BE2C (cell line): ENCODE measurements at regions not wholly inside any gene's neighbourhood (a gene's known extent, or its start where the extent isn't known, plus 50 kb on each side); places are given as distances from the start of the nearest gene placed in this dataset.

ENCODE experiments used
- DNase-seq: peaks from one replicate; pipeline ENCODE4 v3.0.0-alpha.2; 2020
- H3K27me3 ChIP-seq: fragments of 250-450 bp; sonication (Bioruptor Pico); 2 replicates; pipeline ENCODE4 v1.5.1; 2020; ENCODE audit warnings: mild to moderate bottlenecking
- H3K36me3 ChIP-seq: fragments of 250-450 bp; sonication (Bioruptor Pico); 2 replicates; pipeline ENCODE4 v1.5.1; 2020; ENCODE audit warnings: mild to moderate bottlenecking
- H3K4me1 ChIP-seq: fragments of 250-450 bp; sonication (Bioruptor Pico); 2 replicates; pipeline ENCODE4 v1.5.1; 2020
- H3K4me3 ChIP-seq: 2 replicates; pipeline ENCODE4 v1.5.1; 2011; ENCODE audit warnings: low read depth, low read length
- H3K9me3 ChIP-seq: fragments of 250-450 bp; sonication (Bioruptor Pico); 2 replicates; pipeline ENCODE4 v1.5.1; 2020
- CTCF ChIP-seq: IDR thresholded peaks from 2 replicates; pipeline ENCODE4 v1.5.1; 2012; ENCODE audit warnings: mild to moderate bottlenecking, low read depth, low read length

GRCh38 chr6:21868226-21868625 is 274.7 kb downstream of the SOX4 start:
- H3K27me3 ChIP-seq, result no peaks in the 10 kb centered on the region
- no peak overlapping the region for H3K4me3 ChIP-seq
- no peaks in the 10 kb centered on the region for H3K4me1 ChIP-seq
- DNase-seq, result no peak
- TF ChIP-seq CTCF, result no peak
- H3K36me3 ChIP-seq, result no peaks in the 10 kb centered on the region
- H3K9me3 ChIP-seq, result no peaks in the 10 kb centered on the region

DNA sequence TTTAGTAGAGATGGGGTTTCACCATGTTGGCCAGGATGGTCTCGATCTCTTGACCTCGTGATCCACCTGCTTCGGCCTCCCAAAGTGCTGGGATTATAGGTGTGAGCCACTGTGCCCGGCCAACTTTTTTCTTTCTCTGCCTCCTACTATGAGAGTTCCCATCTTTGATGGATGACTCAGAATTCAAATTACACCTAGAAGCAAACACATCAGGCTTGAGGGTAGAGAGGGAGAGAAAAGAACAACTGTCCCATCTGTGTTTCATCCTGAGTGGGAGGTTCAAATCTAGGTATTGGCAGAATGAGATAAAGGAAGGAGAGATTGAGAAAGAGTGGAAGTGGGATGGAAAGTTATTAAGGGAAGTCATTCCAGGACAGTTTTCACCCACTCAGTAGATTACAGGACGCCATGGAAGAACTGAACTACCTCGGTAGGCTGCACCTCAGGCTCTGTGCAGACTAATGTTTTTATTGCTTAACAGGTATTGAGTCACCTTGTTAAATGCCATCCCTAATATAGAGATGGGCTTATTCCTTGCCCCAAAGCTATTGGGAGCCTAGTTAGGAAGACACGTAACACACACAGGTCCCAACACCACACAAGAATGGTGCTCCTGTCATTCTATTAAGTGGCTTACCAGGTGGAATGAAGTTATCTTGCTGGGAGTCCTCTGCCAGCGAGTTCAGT is 275.7 kb downstream of the SOX4 start:
- Histone ChIP-seq H3K4me3 (no peak overlapping the region), H3K27me3 (no peaks in the 10 kb centered on the region), H3K36me3 (no peaks in the 10 kb centered on the region), H3K4me1 (no peaks in the 10 kb centered on the region), H3K9me3 (no peaks in the 10 kb centered on the region)
- DNase-seq, result no peak
- no peak for TF ChIP-seq CTCF

GRCh38 chr6:21870076-21870730 is 276.7 kb downstream of the SOX4 start:
- H3K27me3 ChIP-seq, result no peaks in the 10 kb centered on the region
- DNase-seq, result no peak
- TF ChIP-seq CTCF, result no peak
- no peaks in the 10 kb centered on the region for H3K36me3 ChIP-seq
- H3K9me3 ChIP-seq, result no peaks in the 10 kb centered on the region
- no peaks in the 10 kb centered on the region for H3K4me1 ChIP-seq
- no peak overlapping the region for H3K4me3 ChIP-seq

DNA sequence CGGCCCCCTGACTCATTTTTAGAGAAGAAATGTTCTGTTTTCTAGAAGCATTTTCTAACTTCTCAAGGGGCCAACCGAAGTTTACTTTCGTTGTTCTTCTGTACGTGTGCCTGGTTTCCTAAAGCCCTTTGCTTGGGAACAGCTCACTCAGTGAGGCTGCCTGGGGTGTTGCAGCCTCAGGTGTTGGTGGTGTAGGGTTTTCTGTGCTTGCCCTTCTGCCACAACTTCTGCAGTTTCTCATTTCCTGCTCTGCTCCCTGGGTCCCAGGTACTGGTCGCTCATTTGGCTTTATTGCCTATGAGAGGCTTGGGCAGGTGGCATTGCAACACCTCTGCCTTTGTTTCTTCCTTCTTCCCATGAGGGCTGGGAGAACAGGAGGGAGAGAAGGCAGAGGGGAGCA is 278.3 kb downstream of the SOX4 start:
- Histone ChIP-seq H3K36me3 (no peaks in the 10 kb centered on the region), H3K27me3 (no peaks in the 10 kb centered on the region), H3K4me3 (no peak overlapping the region), H3K4me1 (no peaks in the 10 kb centered on the region), H3K9me3 (0 out of 2 replicates have a peak, but pooled peaks cover 2% of the 10 kb centered on the region)
- TF ChIP-seq CTCF, result no peak
- no peak for DNase-seq

- no peak overlapping the region for H3K4me3 ChIP-seq
- no peaks in the 10 kb centered on the region for H3K4me1 ChIP-seq
- no peaks in the 10 kb centered on the region for H3K27me3 ChIP-seq
- H3K9me3 ChIP-seq, result 0 out of 2 replicates have a peak, but pooled peaks cover 2% of the 10 kb centered on the region
- DNase-seq, result no peak
- H3K36me3 ChIP-seq, result no peaks in the 10 kb centered on the region
- no peak for TF ChIP-seq CTCF
These were observed 279.2 kb downstream of the SOX4 start for GRCh38 chr6:21872749-21873148.

DNA sequence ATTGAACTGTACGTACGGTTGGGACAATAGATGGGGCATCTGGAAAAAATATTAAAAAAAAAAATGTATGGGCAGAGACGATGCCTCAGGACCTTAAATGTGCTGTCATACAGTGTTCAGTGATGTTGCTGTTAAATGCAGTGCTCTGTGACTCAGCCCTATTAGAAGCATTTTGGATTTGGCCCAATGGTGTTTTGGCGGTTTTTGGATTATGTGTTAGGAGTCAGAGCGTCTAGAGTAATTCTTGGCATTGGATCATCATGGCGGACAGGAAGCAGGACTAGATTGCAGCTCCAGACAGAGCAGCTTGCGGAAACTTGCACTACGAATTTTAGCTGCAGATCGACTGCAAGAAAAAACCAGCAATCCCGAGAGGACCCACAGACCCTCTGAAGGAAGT is 280.0 kb downstream of the SOX4 start:
- no peak for DNase-seq
- H3K27me3 ChIP-seq, result no peaks in the 10 kb centered on the region
- no peaks in the 10 kb centered on the region for H3K4me1 ChIP-seq
- H3K9me3 ChIP-seq, result 0 out of 2 replicates have a peak, but pooled peaks cover 2% of the 10 kb centered on the region
- no peak overlapping the region for H3K4me3 ChIP-seq
- TF ChIP-seq CTCF, result no peak
- no peaks in the 10 kb centered on the region for H3K36me3 ChIP-seq
